ENCODE measurements at regions not wholly inside any gene's neighbourhood (a gene's known extent, or its start where the extent isn't known, plus 50 kb on each side); places are given as distances from the start of the nearest gene placed in this dataset.
"Not testable (repeated sequence)": the region's sequence is repeated elsewhere in the genome, so short reads cannot be mapped to it uniquely, and the experiment has no call there.

DNA sequence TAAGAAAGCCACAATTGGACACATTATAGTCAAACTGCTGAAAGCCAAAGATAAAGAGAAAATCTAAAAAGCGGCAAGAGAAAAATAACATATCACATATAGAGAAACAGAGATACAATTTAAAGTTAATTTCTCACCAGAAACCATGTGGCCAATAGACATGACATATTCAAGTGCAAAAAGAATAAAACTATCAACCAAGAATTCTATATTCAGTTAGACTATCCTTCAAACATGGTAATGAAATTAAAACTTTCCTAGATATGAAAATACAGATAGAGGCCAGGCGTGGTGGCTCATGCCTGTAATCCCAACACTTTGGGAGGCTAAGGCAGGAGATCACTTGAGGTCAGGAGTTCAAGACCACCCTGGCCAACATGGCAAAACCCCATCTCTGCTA is 129.1 kb upstream of the RNF32 start:
- DNase-seq = no peak

DNA sequence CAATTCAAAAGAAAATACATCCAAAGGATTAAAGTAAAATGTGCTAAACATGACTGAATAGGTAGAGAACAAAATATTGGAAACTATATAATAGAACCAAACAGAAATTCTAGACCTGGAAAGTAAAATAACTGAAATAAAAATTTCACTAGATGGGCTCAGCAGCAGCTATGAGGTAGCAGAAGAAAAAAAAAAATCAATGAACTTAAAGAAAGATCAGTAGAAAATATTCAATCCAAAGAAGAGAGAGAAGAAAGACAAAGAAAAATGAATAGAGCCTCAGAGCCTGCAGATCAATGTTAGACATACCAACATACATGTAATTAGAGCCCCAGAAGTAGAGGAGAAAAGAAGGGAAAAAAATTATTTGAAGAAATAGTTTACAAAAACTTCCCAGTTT is 129.6 kb upstream of the RNF32 start:
- DNase-seq = no peak

GRCh38 chr7:156509216-156509615 is 131.4 kb upstream of the RNF32 start:
- no peak for DNase-seq

DNA sequence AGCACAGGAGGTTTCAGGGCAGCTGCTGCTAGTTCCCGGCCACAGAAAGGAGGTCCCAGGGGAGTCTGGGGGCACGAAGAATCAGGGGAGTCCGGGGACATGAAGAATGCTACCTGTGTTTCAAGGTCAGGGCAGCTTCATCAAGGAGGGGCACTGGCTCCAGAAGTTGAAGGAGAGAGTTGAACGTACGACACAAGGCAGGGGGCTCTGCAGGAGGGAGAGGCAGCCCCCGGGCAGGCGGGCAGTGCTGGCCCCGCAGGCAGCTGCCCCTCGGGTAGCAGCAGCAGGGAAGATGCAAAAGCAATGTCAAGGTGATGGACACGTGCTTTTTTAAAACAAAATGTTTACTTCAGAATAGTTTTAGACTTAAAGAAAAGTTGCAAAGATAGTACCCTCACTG is 134.7 kb upstream of the RNF32 start:
- DNase-seq = no peak

DNA sequence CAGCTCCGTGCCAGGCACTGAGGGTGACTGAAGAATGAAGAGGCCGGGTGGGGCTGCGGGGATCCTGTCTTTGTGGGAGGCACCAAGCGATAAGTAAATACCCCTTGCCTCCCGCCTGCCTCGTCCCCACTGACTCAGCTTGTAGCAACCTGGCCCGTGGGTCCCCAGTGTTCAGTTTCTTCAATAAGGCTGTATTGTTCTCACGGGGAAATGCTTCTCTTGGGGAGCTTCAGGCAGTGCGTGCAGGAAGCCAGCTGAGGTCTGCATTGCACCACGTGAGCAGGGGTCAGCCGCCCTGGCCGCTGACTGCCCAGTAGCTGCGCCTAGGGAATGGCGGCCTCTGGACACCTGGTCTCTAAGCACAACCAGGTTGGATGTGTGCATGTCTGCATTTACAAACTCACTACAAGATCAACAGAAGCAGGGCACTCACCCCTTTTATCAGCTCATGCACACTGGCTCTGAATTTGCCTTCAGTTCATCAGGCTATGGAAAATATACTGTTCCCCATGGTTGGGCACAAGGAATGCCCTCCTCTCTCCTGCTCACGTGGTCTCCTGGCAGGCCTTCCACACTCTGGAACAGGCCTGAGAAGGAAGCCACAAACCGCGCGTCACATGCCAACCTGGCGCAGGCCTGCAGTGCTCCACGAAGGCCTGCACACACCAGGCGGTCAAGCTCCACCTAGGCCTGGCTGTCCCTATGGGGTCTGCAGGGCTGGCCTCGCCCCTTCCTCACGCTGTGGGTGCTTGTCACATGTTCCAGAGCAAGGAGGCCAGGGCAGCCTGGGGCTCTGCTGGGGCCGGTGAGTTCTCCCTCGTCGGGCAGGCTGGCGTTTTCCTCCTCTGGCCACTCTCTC is 135.7 kb upstream of the RNF32 start:
- no peak for DNase-seq

DNA sequence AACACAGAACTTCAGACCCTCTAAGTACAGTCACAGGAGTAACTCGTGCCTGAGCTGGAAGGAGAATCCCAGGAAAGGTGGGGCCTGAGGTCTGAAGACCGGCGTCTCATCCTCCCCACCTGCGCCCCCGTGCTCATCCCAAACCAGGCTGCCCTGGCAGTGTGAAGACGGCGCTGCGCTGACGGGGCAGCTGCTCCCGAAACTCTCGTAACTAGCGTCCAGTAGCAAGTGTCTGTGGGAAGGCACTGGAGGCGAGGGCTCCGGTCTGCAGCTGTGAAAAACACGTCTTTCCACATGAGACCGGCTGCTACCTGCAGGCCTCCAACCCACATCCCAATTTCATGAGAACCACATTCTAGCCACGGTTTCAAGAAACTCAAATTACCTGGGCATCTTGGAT is 136.6 kb upstream of the RNF32 start:
- no peak for DNase-seq

GRCh38 chr7:156503196-156503595 is 137.4 kb upstream of the RNF32 start:
- DNase-seq = no peak

GRCh38 chr7:156501815-156502214 is 138.8 kb upstream of the RNF32 start:
- DNase-seq = not testable (repeated sequence)

DNA sequence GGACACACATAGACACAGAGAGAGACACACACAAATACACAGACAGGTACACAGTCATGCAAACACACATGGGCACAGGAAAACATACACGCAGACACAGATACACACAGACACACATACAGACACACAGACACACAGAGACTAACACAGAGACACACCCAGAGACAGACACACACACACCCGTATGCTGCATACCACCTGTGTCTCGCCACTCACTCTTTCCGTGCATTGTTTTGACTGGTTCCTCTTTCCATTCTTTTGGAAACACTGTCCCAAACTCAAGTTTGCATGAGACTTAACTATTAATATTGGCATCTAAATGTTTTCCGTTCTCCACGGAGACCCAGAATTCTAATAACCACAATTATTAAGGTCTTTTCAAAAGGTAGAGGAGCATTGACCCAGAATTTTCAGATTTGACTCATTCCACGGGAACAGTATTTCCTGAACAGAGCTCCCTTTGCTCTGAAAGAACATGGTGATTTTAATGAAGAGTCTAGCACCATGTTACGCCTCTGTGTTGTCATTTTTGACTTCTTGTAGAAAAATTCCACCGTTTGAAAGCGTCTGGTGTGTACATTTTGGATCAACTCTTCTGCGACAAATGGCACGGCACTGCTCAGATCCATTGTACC is 141.2 kb upstream of the RNF32 start:
- DNase-seq = no peak

- DNase-seq = no peak
Measured at GRCh38 chr7:156497776-156498509, 142.6 kb upstream of the RNF32 start.

- DNase-seq = no peak
Measured at GRCh38 chr7:156496865-156497264, 143.7 kb upstream of the RNF32 start.

- DNase-seq = no peak
Measured at GRCh38 chr7:156496363-156496769, 144.2 kb upstream of the RNF32 start.

DNA sequence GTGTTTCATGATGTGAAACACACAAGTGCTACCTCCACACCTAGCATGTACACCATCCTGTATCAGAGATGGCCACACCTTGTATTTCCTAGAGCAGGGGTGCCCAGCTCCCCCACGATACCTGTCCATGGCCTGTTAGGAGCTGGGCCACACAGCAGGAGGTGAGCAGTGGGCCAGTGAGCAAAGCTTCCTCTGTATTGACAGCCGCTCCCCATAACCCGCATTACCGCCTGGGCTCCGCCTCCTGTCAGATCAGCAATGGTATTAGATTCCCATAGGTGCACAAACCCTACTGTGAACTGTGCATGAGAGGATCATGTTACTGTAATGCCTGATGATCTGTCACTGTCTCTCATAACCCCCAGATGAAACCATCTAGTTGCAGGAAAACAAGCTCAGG is 145.6 kb upstream of the RNF32 start:
- no peak for DNase-seq

DNA sequence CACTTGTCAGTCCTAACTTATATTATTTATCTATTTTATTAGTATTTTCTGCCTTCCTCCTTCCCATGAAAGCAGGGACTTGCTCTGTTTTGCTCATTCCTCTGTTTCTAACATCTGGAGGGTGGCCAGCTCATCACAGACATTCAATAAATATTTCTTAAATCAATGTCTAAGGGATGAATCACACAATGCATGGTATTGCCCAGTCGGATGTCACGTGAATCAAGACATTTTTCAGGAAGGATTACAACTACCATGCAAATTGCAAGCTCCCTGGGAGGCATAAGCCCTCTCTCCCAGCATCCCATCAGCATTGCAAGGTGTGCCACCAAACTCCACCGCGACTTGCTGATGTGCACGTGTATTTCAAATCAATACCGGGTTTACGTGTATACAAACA is 146.6 kb upstream of the RNF32 start:
- DNase-seq = no peak

GRCh38 chr7:156492170-156492569 is 148.4 kb upstream of the RNF32 start:
- no peak for DNase-seq

- no peak for DNase-seq
Measured at GRCh38 chr7:156491435-156491834, 149.1 kb upstream of the RNF32 start.

DNA sequence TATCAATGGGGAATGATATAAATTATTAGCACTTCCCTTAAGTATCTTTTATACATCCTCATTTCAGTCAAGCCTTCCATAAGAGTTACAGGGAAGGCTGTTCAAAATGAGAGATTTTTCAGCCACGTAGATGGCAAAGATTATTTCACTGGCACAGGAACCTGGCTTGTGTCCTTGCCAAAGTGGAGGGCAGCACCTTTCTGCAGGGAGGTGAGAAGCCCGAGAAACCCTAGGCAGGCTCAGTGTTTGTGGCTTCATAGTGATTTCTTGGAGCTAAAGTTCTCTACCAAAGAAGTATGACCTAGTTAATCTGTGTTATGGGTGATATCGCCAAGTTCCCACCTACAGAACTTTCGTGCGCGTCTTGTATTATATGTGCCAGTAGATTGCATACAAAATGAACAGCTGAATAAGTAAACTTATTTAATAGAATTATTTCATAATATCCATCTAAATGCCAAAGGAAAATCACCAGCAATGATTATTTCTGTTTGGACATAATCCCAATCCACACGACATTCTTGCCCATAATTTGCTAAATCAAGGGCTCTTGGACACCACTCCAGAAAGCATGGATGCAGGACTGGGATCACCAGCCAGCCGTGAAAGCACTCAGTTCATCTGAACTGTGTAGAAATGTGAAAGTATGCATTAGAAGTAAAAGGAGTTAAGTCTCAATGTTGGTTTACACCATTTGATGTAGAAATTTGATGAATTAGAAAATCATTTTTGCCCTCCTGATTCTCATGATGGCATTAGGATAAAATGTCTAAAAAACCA is 150.4 kb upstream of the RNF32 start:
- no peak for DNase-seq

DNA sequence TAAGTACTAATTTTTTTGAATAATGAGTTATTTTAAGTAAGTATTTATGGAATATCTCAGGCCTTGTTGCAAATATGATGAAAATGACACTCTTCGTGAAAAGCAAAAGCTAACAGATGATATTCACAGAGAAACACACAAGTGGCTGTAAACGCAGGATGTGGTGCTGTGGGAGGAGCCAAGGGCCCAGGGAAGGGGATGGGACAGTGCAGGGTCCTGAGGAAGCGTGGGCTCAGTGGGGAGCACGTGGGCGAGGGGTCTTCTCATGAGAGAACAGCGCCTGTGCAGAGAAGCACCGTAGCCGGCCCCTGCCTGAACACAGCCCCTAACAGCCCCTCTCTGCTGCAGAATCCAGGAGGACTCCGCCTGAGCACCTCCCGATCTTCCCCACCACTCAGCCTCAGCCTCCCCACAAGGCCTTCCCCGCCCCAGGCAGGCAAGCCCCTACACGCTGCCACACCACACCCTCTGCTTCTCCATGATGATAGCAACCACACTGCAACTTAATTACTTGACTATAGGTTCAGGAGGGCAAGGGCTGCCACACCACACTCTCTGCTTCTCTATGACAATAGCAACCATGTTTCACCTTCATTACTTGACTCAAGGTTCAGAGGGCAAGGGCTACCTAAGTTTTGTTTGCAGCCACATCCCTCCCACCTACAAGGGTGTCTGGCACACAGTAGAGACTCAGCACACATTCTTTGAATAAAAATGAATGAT is 152.6 kb upstream of the RNF32 start:
- no peak for DNase-seq

- DNase-seq = no peak
Measured at GRCh38 chr7:156480671-156481070, 159.9 kb upstream of the RNF32 start.

- DNase-seq = no peak
Measured at GRCh38 chr7:156479596-156479995, 161.0 kb upstream of the RNF32 start.

GRCh38 chr7:156478486-156478885 is 162.1 kb upstream of the RNF32 start:
- no peak for DNase-seq

DNA sequence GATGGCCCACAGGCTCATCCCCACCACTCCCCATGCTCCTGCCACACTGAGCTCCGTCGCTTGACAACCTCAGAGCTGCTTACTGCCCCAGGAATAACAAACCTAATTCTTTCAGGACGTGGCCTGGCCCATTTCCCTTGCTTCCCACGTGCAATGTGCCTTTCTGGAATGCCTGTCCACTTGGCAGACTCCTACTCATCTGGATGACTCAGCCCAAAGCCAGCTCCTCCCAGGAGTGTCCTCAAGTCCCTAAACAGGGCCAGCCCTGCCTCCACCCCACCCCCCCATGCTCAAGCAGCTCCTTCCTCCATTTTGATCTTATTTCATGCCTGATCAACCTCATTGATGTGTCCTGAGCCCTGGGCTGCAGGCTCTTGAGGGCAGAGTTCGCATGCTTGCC is 164.9 kb upstream of the RNF32 start:
- no peak for DNase-seq
